ENCODE measurements at regions not wholly inside any gene's neighbourhood (a gene's known extent, or its start where the extent isn't known, plus 50 kb on each side); places are given as distances from the start of the nearest gene placed in this dataset.

- no peaks in the 10 kb centered on the region for H3K36me3 ChIP-seq
- H3K4me3 ChIP-seq: no peak overlapping the region
- H3K9me3 ChIP-seq: peaks cover 0 to 72% (median 2%) of the 10 kb centered on the region in 4 donors
- H3K4me1 ChIP-seq: no peaks in the 10 kb centered on the region
- WGBS, 2 donors: 81 to 89% methylated on average over 6 of the region's 6 CpGs
- H3K27me3 ChIP-seq: no peaks in the 10 kb centered on the region
- no peak overlapping the region for H3K27ac ChIP-seq
- DNase-seq (ENCODE audit: low spot score in 2 of 2): no peak
- TF ChIP-seq POLR2A (IDR thresholded peaks at IDR 0.05): no peak
- TF ChIP-seq, protein P1, sequence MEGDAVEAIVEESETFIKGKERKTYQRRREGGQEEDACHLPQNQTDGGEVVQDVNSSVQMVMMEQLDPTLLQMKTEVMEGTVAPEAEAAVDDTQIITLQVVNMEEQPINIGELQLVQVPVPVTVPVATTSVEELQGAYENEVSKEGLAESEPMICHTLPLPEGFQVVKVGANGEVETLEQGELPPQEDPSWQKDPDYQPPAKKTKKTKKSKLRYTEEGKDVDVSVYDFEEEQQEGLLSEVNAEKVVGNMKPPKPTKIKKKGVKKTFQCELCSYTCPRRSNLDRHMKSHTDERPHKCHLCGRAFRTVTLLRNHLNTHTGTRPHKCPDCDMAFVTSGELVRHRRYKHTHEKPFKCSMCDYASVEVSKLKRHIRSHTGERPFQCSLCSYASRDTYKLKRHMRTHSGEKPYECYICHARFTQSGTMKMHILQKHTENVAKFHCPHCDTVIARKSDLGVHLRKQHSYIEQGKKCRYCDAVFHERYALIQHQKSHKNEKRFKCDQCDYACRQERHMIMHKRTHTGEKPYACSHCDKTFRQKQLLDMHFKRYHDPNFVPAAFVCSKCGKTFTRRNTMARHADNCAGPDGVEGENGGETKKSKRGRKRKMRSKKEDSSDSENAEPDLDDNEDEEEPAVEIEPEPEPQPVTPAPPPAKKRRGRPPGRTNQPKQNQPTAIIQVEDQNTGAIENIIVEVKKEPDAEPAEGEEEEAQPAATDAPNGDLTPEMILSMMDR (IDR thresholded peaks at IDR 0.05): no peak
- TF ChIP-seq EP300 (IDR thresholded peaks at IDR 0.05): no peak
Measured at GRCh38 chr19:57008432-57008831, 111.4 kb upstream of the USP29 start.

DNA sequence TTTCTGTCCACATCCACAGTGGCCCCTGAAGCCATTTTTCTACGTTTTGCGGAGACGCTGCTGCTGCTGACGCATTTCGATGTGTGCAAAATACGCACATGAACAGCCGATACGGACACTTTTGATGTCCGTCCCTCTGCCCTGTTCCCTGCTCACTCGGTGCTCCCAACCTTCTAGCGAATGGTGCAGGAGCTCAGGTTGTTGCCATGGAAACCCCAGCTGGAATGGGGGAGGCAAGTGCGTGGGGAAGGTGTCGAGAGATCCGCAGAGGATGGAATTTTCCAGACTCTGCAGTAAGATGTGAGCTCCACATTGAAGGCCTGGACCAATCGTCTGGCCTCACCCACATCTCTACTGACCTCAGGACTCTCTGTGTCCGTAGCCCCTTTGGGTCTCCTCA, 109.2 kb upstream of the USP29 start:
- whole genome bisulfite sequencing, 2 donors: 73 to 77% methylated on average over 13 to 16 of the region's 16 CpGs
- H3K4me1 ChIP-seq: no peaks in the 10 kb centered on the region
- H3K27me3 ChIP-seq: no peaks in the 10 kb centered on the region
- TF ChIP-seq POLR2A (IDR thresholded peaks at IDR 0.05) (no peak), EP300 (IDR thresholded peaks at IDR 0.05) (no peak)
- TF ChIP-seq, protein P1 (IDR thresholded peaks at IDR 0.05): no peak
- H3K36me3 ChIP-seq: no peaks in the 10 kb centered on the region
- no peak overlapping the region for H3K4me3 ChIP-seq
- DNase-seq (ENCODE audit: low spot score in 2 of 2): no peak
- no peak overlapping the region for H3K27ac ChIP-seq
- peaks cover 0 to 71% (median 2%) of the 10 kb centered on the region in 4 donors for H3K9me3 ChIP-seq

DNA sequence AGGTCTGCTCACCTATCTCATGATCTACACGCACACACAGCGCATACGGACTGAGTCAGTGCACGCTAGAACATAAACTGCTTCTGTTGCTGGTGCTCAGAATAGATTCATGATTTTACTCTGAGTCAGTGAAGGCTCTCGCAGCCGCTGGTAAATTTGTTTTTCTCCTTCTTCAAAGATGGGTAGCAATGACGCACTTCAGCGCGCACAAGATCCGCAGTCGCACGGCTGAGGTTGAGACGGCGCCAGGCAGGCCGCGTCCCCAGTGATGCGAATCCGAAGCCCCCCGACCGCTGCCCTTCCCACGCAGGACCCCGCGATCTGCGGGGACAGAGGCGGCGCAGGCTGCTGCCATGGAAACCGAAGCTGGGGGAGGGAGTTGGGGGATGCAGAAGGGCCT, 103.7 kb upstream of the USP29 start:
- Histone ChIP-seq H3K9me3 (peaks cover 0 to 63% (median 0%) of the 10 kb centered on the region in 4 donors), H3K4me3 (no peak overlapping the region), H3K36me3 (no peaks in the 10 kb centered on the region), H3K27me3 (no peaks in the 10 kb centered on the region), H3K4me1 (no peaks in the 10 kb centered on the region), H3K27ac (no peak overlapping the region)
- no peak for TF ChIP-seq EP300 (IDR thresholded peaks at IDR 0.05)
- no peak for TF ChIP-seq POLR2A (IDR thresholded peaks at IDR 0.05)
- TF ChIP-seq, protein P1 (IDR thresholded peaks at IDR 0.05): no peak
- DNase-seq (ENCODE audit: low spot score in 2 of 2): no peak
- 85 to 90% methylated on average over 27 of the region's 27 CpGs for WGBS, 2 donors

GRCh38 chr19:57016491-57016890, 103.3 kb upstream of the USP29 start:
- Histone ChIP-seq H3K9me3 (peaks cover 0 to 63% (median 0%) of the 10 kb centered on the region in 4 donors), H3K27ac (no peak overlapping the region), H3K4me3 (no peak overlapping the region), H3K4me1 (no peaks in the 10 kb centered on the region), H3K27me3 (no peaks in the 10 kb centered on the region), H3K36me3 (no peaks in the 10 kb centered on the region)
- TF ChIP-seq POLR2A (IDR thresholded peaks at IDR 0.05) (no peak), EP300 (IDR thresholded peaks at IDR 0.05) (no peak)
- TF ChIP-seq, protein P1 (IDR thresholded peaks at IDR 0.05): no peak
- WGBS, 2 donors: 68 to 71% methylated on average over 11 to 14 of the region's 14 CpGs
- no peak for DNase-seq (ENCODE audit: low spot score in 2 of 2)

DNA sequence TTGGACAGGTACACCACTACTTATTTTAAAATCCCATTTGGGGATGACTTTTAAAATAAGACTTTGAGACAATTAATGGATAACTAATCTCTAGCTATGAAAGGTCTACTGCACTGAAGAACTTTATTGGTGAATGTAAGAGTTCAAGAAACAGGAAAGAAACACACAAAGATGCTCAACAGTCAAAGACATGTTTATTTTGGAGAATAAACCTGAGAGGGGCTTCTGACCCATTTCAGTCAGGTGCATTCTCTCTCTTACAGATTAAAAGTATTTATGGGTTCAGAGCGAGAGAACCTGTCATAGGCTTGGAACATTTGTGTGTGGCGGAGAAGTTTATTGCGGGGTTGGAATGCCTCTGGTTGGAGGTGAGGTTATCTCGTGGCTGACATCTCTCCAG, 94.3 kb upstream of the USP29 start:
- H3K4me1 ChIP-seq: no peaks in the 10 kb centered on the region
- WGBS, 2 donors: 84 to 94% methylated on average over 4 of the region's 4 CpGs
- H3K27ac ChIP-seq: no peak overlapping the region
- peaks cover 0 to 60% (median 0%) of the 10 kb centered on the region in 4 donors for H3K9me3 ChIP-seq
- TF ChIP-seq EP300 (IDR thresholded peaks at IDR 0.05) (no peak), POLR2A (IDR thresholded peaks at IDR 0.05) (no peak)
- TF ChIP-seq, protein P1 (IDR thresholded peaks at IDR 0.05): no peak
- DNase-seq (ENCODE audit: low spot score in 2 of 2): no peak
- H3K4me3 ChIP-seq: no peak overlapping the region
- no peaks in the 10 kb centered on the region for H3K36me3 ChIP-seq
- no peaks in the 10 kb centered on the region for H3K27me3 ChIP-seq

Measured in tibial nerve (tissue), 4 donors.